ENCODE measurements at regions not wholly inside any gene's neighbourhood (a gene's known extent, or its start where the extent isn't known, plus 50 kb on each side); places are given as distances from the start of the nearest gene placed in this dataset.

DNA sequence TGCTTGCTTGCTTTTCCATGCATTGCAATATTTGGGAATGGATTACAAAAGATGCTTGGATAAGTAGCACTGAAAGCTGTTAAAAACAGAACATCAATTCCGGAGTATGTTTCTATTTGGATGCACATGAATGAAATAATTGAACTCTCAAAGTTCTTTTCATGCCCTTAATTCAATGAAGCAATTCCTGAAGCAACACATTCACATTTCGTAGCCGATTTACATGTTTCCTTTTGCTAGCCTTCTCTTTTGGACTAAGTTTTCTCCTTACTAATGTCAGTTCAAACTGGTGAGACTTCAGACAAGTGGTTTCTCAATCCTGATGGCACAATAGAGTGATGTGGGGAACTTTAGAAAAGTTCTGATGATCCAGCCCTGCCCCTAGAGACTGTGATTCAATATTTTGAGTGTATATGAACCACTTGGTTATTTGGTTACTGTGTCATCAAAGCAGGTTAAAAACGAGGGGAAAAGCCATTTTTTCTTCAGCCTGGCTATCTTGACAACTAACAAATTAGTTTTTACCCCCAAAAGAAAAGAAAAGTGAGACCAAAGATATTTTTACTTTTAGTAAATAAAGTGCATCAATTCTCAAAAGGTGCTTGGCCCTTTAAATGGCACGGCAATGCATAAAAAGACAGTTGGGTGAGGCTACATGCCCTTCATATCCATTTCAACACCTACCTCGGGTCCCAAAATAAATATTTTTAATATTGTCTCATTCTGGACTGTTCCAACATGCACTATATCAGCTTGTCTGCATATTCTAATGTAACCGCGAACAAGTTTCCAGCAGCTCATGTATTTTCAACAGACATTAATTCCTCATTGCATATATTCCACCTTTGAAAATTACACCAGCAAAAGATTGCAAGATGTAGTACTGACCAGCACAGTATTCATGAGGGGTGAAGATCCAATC is 90.1 kb upstream of the RPL34 start:
- Mint-ChIP-seq H3K4me1 (ENCODE audit: low read depth, unreplicated experiment) (no peaks in the 10 kb centered on the region), H3K4me3 (ENCODE audit: unreplicated experiment) (no peak overlapping the region), H3K27me3 (ENCODE audit: unreplicated experiment) (no peaks in the 10 kb centered on the region), H3K9me3 (ENCODE audit: unreplicated experiment) (no peaks in the 10 kb centered on the region), H3K27ac (ENCODE audit: unreplicated experiment) (no peak overlapping the region), H3K36me3 (ENCODE audit: unreplicated experiment) (no peaks in the 10 kb centered on the region)
- TF ChIP-seq, protein P1, sequence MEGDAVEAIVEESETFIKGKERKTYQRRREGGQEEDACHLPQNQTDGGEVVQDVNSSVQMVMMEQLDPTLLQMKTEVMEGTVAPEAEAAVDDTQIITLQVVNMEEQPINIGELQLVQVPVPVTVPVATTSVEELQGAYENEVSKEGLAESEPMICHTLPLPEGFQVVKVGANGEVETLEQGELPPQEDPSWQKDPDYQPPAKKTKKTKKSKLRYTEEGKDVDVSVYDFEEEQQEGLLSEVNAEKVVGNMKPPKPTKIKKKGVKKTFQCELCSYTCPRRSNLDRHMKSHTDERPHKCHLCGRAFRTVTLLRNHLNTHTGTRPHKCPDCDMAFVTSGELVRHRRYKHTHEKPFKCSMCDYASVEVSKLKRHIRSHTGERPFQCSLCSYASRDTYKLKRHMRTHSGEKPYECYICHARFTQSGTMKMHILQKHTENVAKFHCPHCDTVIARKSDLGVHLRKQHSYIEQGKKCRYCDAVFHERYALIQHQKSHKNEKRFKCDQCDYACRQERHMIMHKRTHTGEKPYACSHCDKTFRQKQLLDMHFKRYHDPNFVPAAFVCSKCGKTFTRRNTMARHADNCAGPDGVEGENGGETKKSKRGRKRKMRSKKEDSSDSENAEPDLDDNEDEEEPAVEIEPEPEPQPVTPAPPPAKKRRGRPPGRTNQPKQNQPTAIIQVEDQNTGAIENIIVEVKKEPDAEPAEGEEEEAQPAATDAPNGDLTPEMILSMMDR (IDR thresholded peaks at IDR 0.05; ENCODE audit: partially characterized antibody, unreplicated experiment) = no peak
- DNase-seq = no peak

DNA sequence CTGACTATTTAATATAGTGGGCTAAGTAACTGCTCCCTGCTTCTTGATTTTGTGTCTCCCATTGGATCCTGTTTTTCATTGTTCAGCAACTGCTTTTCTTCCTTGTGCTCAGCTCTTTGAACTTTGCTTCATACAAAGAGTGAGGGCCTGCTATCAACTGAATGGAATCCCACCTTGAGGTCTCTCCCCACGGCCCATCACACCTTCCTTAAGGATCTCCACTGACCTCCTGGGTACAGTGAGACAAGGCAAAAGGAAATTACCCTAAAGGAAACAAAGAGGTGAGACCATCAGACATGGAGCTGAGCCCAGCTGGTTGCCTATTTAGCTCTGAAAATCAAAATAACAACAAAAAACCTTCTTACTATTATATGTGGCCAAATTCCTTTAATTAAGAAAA is 91.3 kb upstream of the RPL34 start:
- TF ChIP-seq, protein P1 (IDR thresholded peaks at IDR 0.05; ENCODE audit: partially characterized antibody, unreplicated experiment) = no peak
- no peak for DNase-seq
- no peak overlapping the region for H3K4me3 Mint-ChIP-seq (ENCODE audit: unreplicated experiment)
- H3K27me3 Mint-ChIP-seq (ENCODE audit: unreplicated experiment) = no peaks in the 10 kb centered on the region
- H3K4me1 Mint-ChIP-seq (ENCODE audit: low read depth, unreplicated experiment) = no peaks in the 10 kb centered on the region
- H3K9me3 Mint-ChIP-seq (ENCODE audit: unreplicated experiment) = no peaks in the 10 kb centered on the region
- H3K27ac Mint-ChIP-seq (ENCODE audit: unreplicated experiment) = no peak overlapping the region
- H3K36me3 Mint-ChIP-seq (ENCODE audit: unreplicated experiment) = no peaks in the 10 kb centered on the region

DNA sequence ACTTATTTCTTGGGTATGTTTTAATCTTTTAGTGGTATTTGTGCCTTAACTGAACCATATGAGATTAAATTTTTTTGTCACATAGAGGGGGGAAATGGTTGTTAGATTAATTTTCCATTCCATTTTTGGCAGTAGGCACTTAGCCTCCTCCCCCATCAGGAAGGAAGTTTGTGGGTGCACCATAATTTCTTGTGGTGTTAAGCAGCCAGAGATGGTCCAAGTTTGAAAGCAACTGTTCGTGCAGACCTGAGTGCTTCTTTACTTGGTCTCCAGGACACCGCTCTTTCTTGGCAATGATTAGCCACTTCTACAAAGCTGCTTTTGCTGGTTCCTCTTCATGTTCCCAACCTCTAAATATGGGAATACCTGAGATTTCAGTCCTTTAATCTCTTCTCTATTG is 92.7 kb upstream of the RPL34 start:
- H3K4me3 Mint-ChIP-seq (ENCODE audit: unreplicated experiment) = no peak overlapping the region
- no peaks in the 10 kb centered on the region for H3K9me3 Mint-ChIP-seq (ENCODE audit: unreplicated experiment)
- no peaks in the 10 kb centered on the region for H3K4me1 Mint-ChIP-seq (ENCODE audit: low read depth, unreplicated experiment)
- TF ChIP-seq, protein P1 (IDR thresholded peaks at IDR 0.05; ENCODE audit: partially characterized antibody, unreplicated experiment) = no peak
- DNase-seq = no peak
- no peaks in the 10 kb centered on the region for H3K36me3 Mint-ChIP-seq (ENCODE audit: unreplicated experiment)
- H3K27me3 Mint-ChIP-seq (ENCODE audit: unreplicated experiment) = no peaks in the 10 kb centered on the region
- no peak overlapping the region for H3K27ac Mint-ChIP-seq (ENCODE audit: unreplicated experiment)

DNA sequence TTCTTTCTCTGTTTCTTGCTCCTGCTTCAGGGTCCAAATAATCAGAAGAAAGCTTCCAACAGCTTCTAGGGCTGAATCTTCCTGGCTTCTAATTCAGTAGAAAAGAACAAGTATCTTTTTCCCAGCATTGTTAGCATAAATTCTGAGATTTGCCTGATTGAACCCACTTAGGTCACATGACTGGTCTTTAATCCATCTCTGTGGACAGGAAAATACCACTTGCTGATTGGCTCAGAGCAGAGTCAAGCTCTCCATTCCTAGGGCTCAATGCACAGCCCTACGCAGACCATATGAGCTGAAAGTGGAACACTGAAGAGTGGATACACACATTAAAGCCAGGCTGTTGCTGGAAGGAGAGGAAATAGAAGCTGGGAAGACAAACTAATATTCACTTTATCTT is 99.6 kb upstream of the RPL34 start:
- H3K27ac Mint-ChIP-seq (ENCODE audit: unreplicated experiment) = no peak overlapping the region
- no peak overlapping the region for H3K4me3 Mint-ChIP-seq (ENCODE audit: unreplicated experiment)
- H3K27me3 Mint-ChIP-seq (ENCODE audit: unreplicated experiment) = no peaks in the 10 kb centered on the region
- no peaks in the 10 kb centered on the region for H3K36me3 Mint-ChIP-seq (ENCODE audit: unreplicated experiment)
- DNase-seq = no peak
- TF ChIP-seq, protein P1 (IDR thresholded peaks at IDR 0.05; ENCODE audit: partially characterized antibody, unreplicated experiment) = no peak
- no peaks in the 10 kb centered on the region for H3K4me1 Mint-ChIP-seq (ENCODE audit: low read depth, unreplicated experiment)
- H3K9me3 Mint-ChIP-seq (ENCODE audit: unreplicated experiment) = no peaks in the 10 kb centered on the region

DNA sequence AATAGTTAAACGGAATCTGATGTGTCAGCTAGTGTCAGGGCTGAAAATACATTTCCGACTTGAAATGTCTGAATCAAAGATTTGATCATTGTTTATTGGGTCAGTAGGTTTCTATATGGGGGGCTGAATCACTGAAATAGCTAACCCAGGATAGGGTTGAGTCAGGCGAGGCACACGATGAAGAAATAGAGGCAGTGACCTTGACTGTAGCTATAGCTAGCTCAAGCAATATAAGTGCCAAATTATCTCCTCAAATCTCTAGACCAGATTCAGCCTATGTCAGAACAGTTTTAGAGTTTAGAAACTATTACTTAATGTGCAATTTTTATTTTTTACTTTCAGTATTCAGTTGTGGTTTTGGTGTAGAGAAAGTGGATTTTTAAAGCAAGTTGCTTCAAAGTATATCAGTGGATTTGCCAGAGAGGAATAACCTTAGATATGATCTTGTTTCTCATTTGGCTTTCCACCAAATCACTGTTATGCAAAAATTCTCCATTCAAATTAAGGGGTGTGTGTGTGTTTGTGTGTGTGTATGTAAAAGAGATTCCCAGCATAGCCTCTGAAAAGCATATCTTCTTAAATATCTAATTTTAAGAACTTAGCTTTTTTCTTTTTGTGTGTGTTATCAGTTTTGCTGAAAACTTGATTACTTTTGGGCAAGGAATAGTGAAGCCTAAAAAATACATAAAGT is 100.3 kb upstream of the RPL34 start:
- H3K4me1 Mint-ChIP-seq (ENCODE audit: low read depth, unreplicated experiment) = no peaks in the 10 kb centered on the region
- H3K27ac Mint-ChIP-seq (ENCODE audit: unreplicated experiment) = no peak overlapping the region
- no peaks in the 10 kb centered on the region for H3K36me3 Mint-ChIP-seq (ENCODE audit: unreplicated experiment)
- H3K9me3 Mint-ChIP-seq (ENCODE audit: unreplicated experiment) = no peaks in the 10 kb centered on the region
- TF ChIP-seq, protein P1 (IDR thresholded peaks at IDR 0.05; ENCODE audit: partially characterized antibody, unreplicated experiment) = no peak
- H3K4me3 Mint-ChIP-seq (ENCODE audit: unreplicated experiment) = no peak overlapping the region
- H3K27me3 Mint-ChIP-seq (ENCODE audit: unreplicated experiment) = no peaks in the 10 kb centered on the region
- DNase-seq = no peak
